Type B pancreatic cell (in vitro differentiated cells): ENCODE measurements at regions not wholly inside any gene's neighbourhood (a gene's known extent, or its start where the extent isn't known, plus 50 kb on each side); places are given as distances from the start of the nearest gene placed in this dataset.

Source experiments
- DNase-seq: peaks from one replicate; pipeline ENCODE4 v3.0.0; 2021; ENCODE audit warnings: mixed read lengths; ENCODE audit not compliant: unreplicated experiment; ENCODE audit errors: extremely low spot score
- H3K27ac Mint-ChIP-seq: 2 replicates; pipeline ENCODE4 v1.8.0; 2021; ENCODE audit warnings: mild to moderate bottlenecking, mixed read lengths
- H3K27me3 Mint-ChIP-seq: 2 replicates; pipeline ENCODE4 v1.8.0; 2021; ENCODE audit warnings: mixed read lengths
- H3K36me3 Mint-ChIP-seq: 2 replicates; pipeline ENCODE4 v1.8.0; 2021; ENCODE audit warnings: mixed read lengths
- H3K4me1 Mint-ChIP-seq: one replicate; pipeline ENCODE4 v1.8.0; 2021; ENCODE audit warnings: mixed read lengths; ENCODE audit not compliant: unreplicated experiment
- H3K4me3 Mint-ChIP-seq: 2 replicates; pipeline ENCODE4 v1.8.0; 2021; ENCODE audit warnings: mild to moderate bottlenecking, mixed read lengths
- H3K9me3 Mint-ChIP-seq: 2 replicates; pipeline ENCODE4 v1.8.0; 2021; ENCODE audit warnings: mixed read lengths
- CTCF ChIP-seq: fragments of 200-600 bp; sonication (generic); conservative IDR thresholded peaks from 2 replicates; pipeline ENCODE4 v1.5.0; 2021; ENCODE audit warnings: antibody characterized with exemption, mild to moderate bottlenecking

GRCh38 chr2:146094185-146094584 is 1574.3 kb upstream of the ZEB2 start:
- DNase-seq = no peak
- H3K4me3 Mint-ChIP-seq = no peak overlapping the region
- peaks cover 5% of the 10 kb centered on the region for H3K9me3 Mint-ChIP-seq
- no peak for TF ChIP-seq CTCF
- H3K27ac Mint-ChIP-seq = no peak overlapping the region
- H3K36me3 Mint-ChIP-seq = no peaks in the 10 kb centered on the region
- no peaks in the 10 kb centered on the region for H3K4me1 Mint-ChIP-seq
- H3K27me3 Mint-ChIP-seq = no peaks in the 10 kb centered on the region

- Mint-ChIP-seq H3K27ac (no peak overlapping the region), H3K27me3 (no peaks in the 10 kb centered on the region), H3K4me3 (no peak overlapping the region), H3K9me3 (no peaks in the 10 kb centered on the region), H3K36me3 (no peaks in the 10 kb centered on the region), H3K4me1 (no peaks in the 10 kb centered on the region)
- DNase-seq = no peak
- TF ChIP-seq CTCF = no peak
These were observed 1561.5 kb upstream of the ZEB2 start for GRCh38 chr2:146081459-146081858.

GRCh38 chr2:146080925-146081324 is 1561.0 kb upstream of the ZEB2 start:
- no peak overlapping the region for H3K4me3 Mint-ChIP-seq
- H3K9me3 Mint-ChIP-seq = no peaks in the 10 kb centered on the region
- H3K27me3 Mint-ChIP-seq = no peaks in the 10 kb centered on the region
- no peak overlapping the region for H3K27ac Mint-ChIP-seq
- DNase-seq = no peak
- no peaks in the 10 kb centered on the region for H3K4me1 Mint-ChIP-seq
- no peak for TF ChIP-seq CTCF
- H3K36me3 Mint-ChIP-seq = no peaks in the 10 kb centered on the region

- Mint-ChIP-seq H3K4me1 (no peaks in the 10 kb centered on the region), H3K9me3 (no peaks in the 10 kb centered on the region), H3K27ac (no peak overlapping the region), H3K4me3 (no peak overlapping the region), H3K36me3 (no peaks in the 10 kb centered on the region), H3K27me3 (no peaks in the 10 kb centered on the region)
- DNase-seq = no peak
- TF ChIP-seq CTCF = no peak
These were observed 1559.3 kb upstream of the ZEB2 start for GRCh38 chr2:146079216-146079615.

GRCh38 chr2:146077156-146077555 is 1557.2 kb upstream of the ZEB2 start:
- no peak for DNase-seq
- Mint-ChIP-seq H3K27ac (no peak overlapping the region), H3K9me3 (peaks cover 6% of the 10 kb centered on the region), H3K4me1 (no peaks in the 10 kb centered on the region), H3K36me3 (no peaks in the 10 kb centered on the region), H3K4me3 (no peak overlapping the region), H3K27me3 (no peaks in the 10 kb centered on the region)
- TF ChIP-seq CTCF = no peak

- H3K27me3 Mint-ChIP-seq = no peaks in the 10 kb centered on the region
- DNase-seq = no peak
These were observed 1548.1 kb upstream of the ZEB2 start for GRCh38 chr2:146068051-146068450.

More at GRCh38 chr2:146068051-146068450, 1548.1 kb upstream of the ZEB2 start:
- Mint-ChIP-seq H3K9me3 (peaks cover 11% of the 10 kb centered on the region), H3K4me1 (no peaks in the 10 kb centered on the region), H3K27ac (no peak overlapping the region), H3K36me3 (no peaks in the 10 kb centered on the region), H3K4me3 (no peak overlapping the region)
- no peak for TF ChIP-seq CTCF
